GM18505 (cell line): ENCODE measurements at regions not wholly inside any gene's neighbourhood (a gene's known extent, or its start where the extent isn't known, plus 50 kb on each side); places are given as distances from the start of the nearest gene placed in this dataset.

ENCODE experiments used
- ATAC-seq: cut with Tn5 transposase; IDR thresholded peaks from one replicate; pipeline ENCODE4 v1.9.1; 2021; ENCODE audit not compliant: unreplicated experiment
- POLR2A ChIP-seq: IDR thresholded peaks from 4 replicates; pipeline ENCODE4 v1.6.1; 2011; ENCODE audit warnings: borderline replicate concordance; ENCODE audit not compliant: insufficient read depth, insufficient read length; ENCODE audit errors: extremely low read depth

- TF ChIP-seq POLR2A: no peak
- ATAC-seq: no peak
Observed at GRCh38 chr10:3516234-3516922, 268.6 kb downstream of the KLF6 start.

- ATAC-seq: no peak
- no peak for TF ChIP-seq POLR2A
Observed at GRCh38 chr10:3514691-3515090, 270.3 kb downstream of the KLF6 start.

- no peak for TF ChIP-seq POLR2A
- ATAC-seq: no peak
Observed at GRCh38 chr10:3512263-3512662, 272.7 kb downstream of the KLF6 start.

- no peak for TF ChIP-seq POLR2A
- ATAC-seq: no peak
Observed at GRCh38 chr10:3511483-3511882, 273.5 kb downstream of the KLF6 start.

- no peak for TF ChIP-seq POLR2A
- no peak for ATAC-seq
Observed at GRCh38 chr10:3510741-3511140, 274.3 kb downstream of the KLF6 start.

- TF ChIP-seq POLR2A: no peak
Observed at GRCh38 chr10:3509355-3509754, 275.7 kb downstream of the KLF6 start.

GRCh38 chr10:3503299-3503698 lies 281.7 kb downstream of the KLF6 start:
- ATAC-seq: no peak
- TF ChIP-seq POLR2A: no peak

More at GRCh38 chr10:3509355-3509754, 275.7 kb downstream of the KLF6 start:
- no peak for ATAC-seq

GRCh38 chr10:3502673-3503072 lies 282.3 kb downstream of the KLF6 start:
- no peak for TF ChIP-seq POLR2A
- no peak for ATAC-seq

- ATAC-seq: no peak
Observed at GRCh38 chr10:3500408-3500856, 284.6 kb downstream of the KLF6 start.

GRCh38 chr10:3499120-3499519 lies 285.9 kb downstream of the KLF6 start:
- ATAC-seq: no peak
- no peak for TF ChIP-seq POLR2A

More at GRCh38 chr10:3500408-3500856, 284.6 kb downstream of the KLF6 start:
- TF ChIP-seq POLR2A: no peak

GRCh38 chr10:3497581-3497980 lies 287.4 kb downstream of the KLF6 start:
- ATAC-seq: no peak
- TF ChIP-seq POLR2A: no peak

GRCh38 chr10:3496138-3496537 lies 288.9 kb downstream of the KLF6 start:
- ATAC-seq: no peak
- no peak for TF ChIP-seq POLR2A

- no peak for TF ChIP-seq POLR2A
- no peak for ATAC-seq
Observed at GRCh38 chr10:3495281-3495680, 289.7 kb downstream of the KLF6 start.

GRCh38 chr10:3494838-3495230 lies 290.2 kb downstream of the KLF6 start:
- TF ChIP-seq POLR2A: no peak
- ATAC-seq: no peak
